Astrocyte (in vitro differentiated cells and primary cell): ENCODE measurements at regions not wholly inside any gene's neighbourhood (a gene's known extent, or its start where the extent isn't known, plus 50 kb on each side); places are given as distances from the start of the nearest gene placed in this dataset.

Experiments used
- CTCF ChIP-seq: IDR thresholded peaks from 2 replicates; pipeline ENCODE4 v1.5.1; 2011; ENCODE audit warnings: low read depth, mild to moderate bottlenecking, inconsistent platforms, low read length, moderate library complexity; ENCODE audit not compliant: insufficient read depth
- EZH2 ChIP-seq: IDR thresholded peaks from 2 replicates; pipeline ENCODE4 v1.6.1; 2012; ENCODE audit warnings: mild to moderate bottlenecking, low read length, inconsistent platforms; ENCODE audit not compliant: insufficient read depth

GRCh38 chr1:11595285-11595684, 58.9 kb downstream of the FBXO2 start:
- TF ChIP-seq CTCF (no peak), EZH2 (no peak)
